ENCODE measurements at regions not wholly inside any gene's neighbourhood (a gene's known extent, or its start where the extent isn't known, plus 50 kb on each side); places are given as distances from the start of the nearest gene placed in this dataset.

DNA sequence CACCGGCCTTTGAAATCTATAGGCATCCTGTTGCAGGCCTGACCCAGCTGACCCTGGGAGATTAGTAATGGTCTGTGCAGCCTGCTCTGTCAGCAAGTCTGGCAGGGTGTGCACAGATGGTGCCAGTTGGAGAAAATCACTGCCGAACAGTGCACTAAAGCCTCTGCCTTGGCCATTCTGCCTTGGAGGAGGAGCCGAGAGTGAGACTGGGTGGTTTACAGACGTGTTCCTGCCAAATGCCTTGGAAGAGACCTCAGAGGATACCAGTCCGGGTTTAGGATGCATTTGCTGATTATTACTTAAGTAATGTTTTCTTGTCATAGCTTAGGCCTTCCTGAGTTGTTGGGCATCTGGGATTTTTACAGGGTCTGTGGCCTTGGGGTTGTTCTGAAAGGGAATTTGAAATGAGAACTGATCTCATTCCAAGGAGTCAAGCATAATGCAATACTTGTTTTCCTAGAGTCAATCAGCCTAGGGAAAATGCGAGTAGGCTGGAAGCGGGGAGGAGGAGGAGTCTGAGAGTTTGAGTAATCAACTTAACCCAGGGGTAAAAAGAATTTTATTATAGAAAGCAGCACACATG is 292.1 kb downstream of the SOX4 start:
- H3K4me3 ChIP-seq, result no peak overlapping the region

DNA sequence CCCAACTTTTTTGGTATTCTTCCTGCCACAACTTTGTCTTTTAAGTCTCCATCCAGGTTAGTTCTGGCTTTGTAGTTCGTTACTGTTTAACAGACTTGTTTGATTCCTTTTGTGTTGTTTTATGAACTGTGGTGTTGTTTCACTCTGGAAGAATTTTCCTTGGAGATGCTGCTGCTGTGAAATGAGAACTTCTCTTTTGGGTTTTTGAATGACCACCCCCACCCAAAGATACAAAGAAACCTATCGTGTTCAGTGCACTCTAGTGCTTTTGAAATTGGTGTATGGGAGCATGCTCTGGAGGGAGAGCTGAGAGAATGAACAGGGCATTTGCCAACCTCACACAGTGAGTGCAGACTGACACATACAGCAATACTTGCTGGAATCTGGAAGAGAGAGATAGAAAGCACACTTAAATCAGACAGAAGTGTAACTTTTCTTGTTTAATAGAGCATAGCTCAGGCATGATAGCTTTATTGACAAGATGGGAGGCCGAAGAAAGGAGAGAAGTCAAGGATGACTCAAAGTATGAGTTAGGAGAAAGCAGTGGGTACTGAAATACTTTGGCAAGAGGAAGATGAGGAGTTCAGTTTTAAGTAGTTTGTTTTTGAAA is 293.1 kb downstream of the SOX4 start:
- TF ChIP-seq CTCF (IDR thresholded peaks at IDR 0.05; ENCODE audit: control extremely low read depth, extremely low read depth), result no peak
- peaks cover 3 to 41% (median 28%) of the 10 kb centered on the region in 5 donors for H3K4me1 ChIP-seq (ENCODE audit: control insufficient read depth in 5 of 5, insufficient read depth in 5 of 5, low read length in 5 of 5)
- H3K9ac ChIP-seq (ENCODE audit: insufficient read depth in 1 of 2, low read length in 2 of 2), result peak overlapping the region in 1 of 2 donors; percentile 38
- DNase-seq (peak in 2 of 3 donors; percentile 32 to 41), ATAC-seq (ENCODE audit: insufficient read depth, low FRiP score) (no peak)
- 71 to 82% methylated on average over 3 of the region's 3 CpGs for WGBS, 2 donors
- H3K36me3 ChIP-seq (ENCODE audit: control insufficient read depth in 4 of 4, insufficient read depth in 4 of 4, low read length in 4 of 4), result no peaks in the 10 kb centered on the region
- H3K27ac ChIP-seq (ENCODE audit: low read depth in 1 of 2, low read length in 1 of 2), result peak overlapping the region in 1 of 2 donors; percentile 40
- no peaks in the 10 kb centered on the region for H3K27me3 ChIP-seq (ENCODE audit: control insufficient read depth in 3 of 3, insufficient read depth in 3 of 3, low read length in 2 of 3)
- H3K9me3 ChIP-seq (ENCODE audit: control insufficient read depth in 4 of 4, insufficient read depth in 3 of 4, low read length in 3 of 4), result no peaks in the 10 kb centered on the region
- H3K4me3 ChIP-seq, result no peak overlapping the region

More for the DNA sequence above, 292.1 kb downstream of the SOX4 start:
- H3K27me3 ChIP-seq (ENCODE audit: control insufficient read depth in 3 of 3, insufficient read depth in 3 of 3, low read length in 2 of 3), result no peaks in the 10 kb centered on the region
- peak overlapping the region in 1 of 2 donors; percentile 52 for H3K9ac ChIP-seq (ENCODE audit: insufficient read depth in 1 of 2, low read length in 2 of 2)
- DNase-seq, result peak; percentile 75 to 87 (median 86)
- peak; percentile 68 for ATAC-seq (ENCODE audit: insufficient read depth, low FRiP score)
- no peaks in the 10 kb centered on the region for H3K9me3 ChIP-seq (ENCODE audit: control insufficient read depth in 4 of 4, insufficient read depth in 3 of 4, low read length in 3 of 4)
- H3K27ac ChIP-seq (ENCODE audit: low read depth in 1 of 2, low read length in 1 of 2), result peak overlapping the region in 1 of 2 donors; percentile 66
- H3K4me1 ChIP-seq (ENCODE audit: control insufficient read depth in 5 of 5, insufficient read depth in 5 of 5, low read length in 5 of 5), result peaks cover 3 to 41% (median 28%) of the 10 kb centered on the region in 5 donors
- TF ChIP-seq CTCF (IDR thresholded peaks at IDR 0.05; ENCODE audit: control extremely low read depth, extremely low read depth), result no peak
- WGBS, 2 donors, result 57 to 73% methylated on average over 7 of the region's 7 CpGs
- no peaks in the 10 kb centered on the region for H3K36me3 ChIP-seq (ENCODE audit: control insufficient read depth in 4 of 4, insufficient read depth in 4 of 4, low read length in 4 of 4)

GRCh38 chr6:21887231-21888185 is 294.0 kb downstream of the SOX4 start:
- 44 to 69% methylated on average over 15 of the region's 15 CpGs for WGBS, 2 donors
- no peak overlapping the region for H3K4me3 ChIP-seq
- peak; percentile 64 to 89 (median 87) for DNase-seq
- no peak overlapping the region for H3K9ac ChIP-seq (ENCODE audit: insufficient read depth in 1 of 2, low read length in 2 of 2)
- H3K27me3 ChIP-seq (ENCODE audit: control insufficient read depth in 3 of 3, insufficient read depth in 3 of 3, low read length in 2 of 3), result no peaks in the 10 kb centered on the region
- no peak for TF ChIP-seq CTCF (IDR thresholded peaks at IDR 0.05; ENCODE audit: control extremely low read depth, extremely low read depth)
- no peak for ATAC-seq (ENCODE audit: insufficient read depth, low FRiP score)
- no peaks in the 10 kb centered on the region for H3K9me3 ChIP-seq (ENCODE audit: control insufficient read depth in 4 of 4, insufficient read depth in 3 of 4, low read length in 3 of 4)
- peaks cover 3 to 41% (median 28%) of the 10 kb centered on the region in 5 donors for H3K4me1 ChIP-seq (ENCODE audit: control insufficient read depth in 5 of 5, insufficient read depth in 5 of 5, low read length in 5 of 5)
- no peak overlapping the region for H3K27ac ChIP-seq (ENCODE audit: low read depth in 1 of 2, low read length in 1 of 2)
- H3K36me3 ChIP-seq (ENCODE audit: control insufficient read depth in 4 of 4, insufficient read depth in 4 of 4, low read length in 4 of 4), result no peaks in the 10 kb centered on the region

Measured in lung (tissue), 11 donors.